SK-N-SH (cell line): ENCODE measurements at regions not wholly inside any gene's neighbourhood (a gene's known extent, or its start where the extent isn't known, plus 50 kb on each side); places are given as distances from the start of the nearest gene placed in this dataset.

ENCODE experiments used
- CHD2 ChIP-seq: fragments of 150-350 bp; IDR thresholded peaks from 2 replicates; pipeline ENCODE4 v1.6.1; 2018; ENCODE audit warnings: low read length; ENCODE audit not compliant: partially characterized antibody
- CTCF ChIP-seq: fragments of 200-600 bp; sonication (generic); IDR thresholded peaks from 2 replicates; pipeline ENCODE4 v1.6.1; 2017; ENCODE audit warnings: antibody characterized with exemption, mild to moderate bottlenecking, moderate library complexity
- EZH2phosphoT487 ChIP-seq: fragments of 200-600 bp; sonication (generic); IDR thresholded peaks from 2 replicates; pipeline ENCODE4 v1.6.1; 2017; ENCODE audit warnings: low read depth, mixed run types, mild to moderate bottlenecking, antibody characterized with exemption, moderate library complexity, borderline replicate concordance
- MXI1 ChIP-seq: IDR thresholded peaks from 2 replicates; pipeline ENCODE4 v1.6.1; 2012; ENCODE audit warnings: mild to moderate bottlenecking, low read depth, low read length, improper control_type of control experiment
- PBX3 ChIP-seq: IDR thresholded peaks from 2 replicates; pipeline ENCODE4; 2012
- POLR2AphosphoS5 ChIP-seq: IDR thresholded peaks from 2 replicates; pipeline ENCODE4 v1.6.1; 2012; ENCODE audit warnings: low read depth, low read length
- RFX5 ChIP-seq: IDR thresholded peaks from 2 replicates; pipeline ENCODE4 v1.6.1; 2012; ENCODE audit warnings: mild to moderate bottlenecking, improper control_type of control experiment, low read length
- USF2 ChIP-seq: fragments of 150-350 bp; IDR thresholded peaks from 2 replicates; pipeline ENCODE4 v1.6.1; 2017; ENCODE audit warnings: antibody characterized with exemption, low read length, low read depth, borderline replicate concordance
- ZBTB33 ChIP-seq: IDR thresholded peaks from 2 replicates; pipeline ENCODE4 v1.4.0; 2012; ENCODE audit warnings: low read depth, borderline replicate concordance

GRCh38 chrX:36684053-36684452 lies 324.1 kb upstream of the FAM47C start:
- TF ChIP-seq USF2 (no peak), CTCF (peak; percentile 39), MXI1 (no peak), POLR2AphosphoS5 (no peak), PBX3 (no peak), ZBTB33 (no peak), CHD2 (no peak), EZH2phosphoT487 (no peak), RFX5 (no peak)
